ENCODE measurements at regions not wholly inside any gene's neighbourhood (a gene's known extent, or its start where the extent isn't known, plus 50 kb on each side); places are given as distances from the start of the nearest gene placed in this dataset.

DNA sequence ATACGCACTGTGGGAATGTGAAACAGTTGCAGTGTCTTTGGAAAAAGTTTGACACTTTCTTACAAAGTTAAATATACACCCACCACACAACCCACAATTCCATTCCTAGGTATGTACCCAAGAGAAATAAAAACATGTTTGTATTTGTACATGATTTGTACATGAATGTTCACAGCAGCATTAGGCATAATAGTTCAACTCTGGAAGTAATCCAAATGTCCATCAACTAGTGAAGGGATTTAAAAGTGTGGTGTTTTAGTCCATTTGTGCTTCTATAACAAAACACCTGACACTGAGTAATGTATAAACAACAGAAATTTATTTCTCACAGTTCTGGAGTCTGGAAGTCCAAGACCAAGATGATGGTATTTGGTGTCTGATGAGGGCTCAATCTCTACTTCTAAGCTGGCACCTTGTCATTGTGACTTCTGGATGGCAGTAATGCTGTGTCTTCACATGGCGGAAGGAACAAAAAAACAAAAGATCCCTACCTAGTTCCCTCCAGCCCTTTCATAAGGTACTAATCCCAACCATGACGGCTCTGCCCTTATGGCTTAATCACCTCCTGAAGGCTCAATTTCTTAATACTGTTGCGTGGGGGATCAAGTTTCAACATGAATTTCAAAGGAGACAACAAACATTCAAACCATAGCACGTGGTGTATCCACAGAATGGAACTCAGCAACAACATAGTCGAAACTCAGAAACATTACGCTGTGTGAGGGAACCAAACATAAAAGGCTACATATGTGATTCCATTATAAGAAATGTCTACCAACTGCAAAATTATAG is 120.5 kb downstream of the AQP9 start:
- Histone ChIP-seq H3K4me3 (ENCODE audit: low read depth in 1 of 2, low read length in 2 of 2) (no peak overlapping the region), H3K9me3 (ENCODE audit: low read length) (no peaks in the 10 kb centered on the region), H3K27ac (ENCODE audit: low read depth, low read length) (no peak overlapping the region), H3K27me3 (ENCODE audit: control insufficient read depth in 1 of 2, insufficient read depth in 2 of 2, low read length in 2 of 2) (no peaks in the 10 kb centered on the region), H3K9ac (ENCODE audit: low read length) (no peak overlapping the region), H3K36me3 (ENCODE audit: insufficient read depth, low read length) (no peaks in the 10 kb centered on the region), H3K4me1 (ENCODE audit: insufficient read depth, low read length) (no peaks in the 10 kb centered on the region)

DNA sequence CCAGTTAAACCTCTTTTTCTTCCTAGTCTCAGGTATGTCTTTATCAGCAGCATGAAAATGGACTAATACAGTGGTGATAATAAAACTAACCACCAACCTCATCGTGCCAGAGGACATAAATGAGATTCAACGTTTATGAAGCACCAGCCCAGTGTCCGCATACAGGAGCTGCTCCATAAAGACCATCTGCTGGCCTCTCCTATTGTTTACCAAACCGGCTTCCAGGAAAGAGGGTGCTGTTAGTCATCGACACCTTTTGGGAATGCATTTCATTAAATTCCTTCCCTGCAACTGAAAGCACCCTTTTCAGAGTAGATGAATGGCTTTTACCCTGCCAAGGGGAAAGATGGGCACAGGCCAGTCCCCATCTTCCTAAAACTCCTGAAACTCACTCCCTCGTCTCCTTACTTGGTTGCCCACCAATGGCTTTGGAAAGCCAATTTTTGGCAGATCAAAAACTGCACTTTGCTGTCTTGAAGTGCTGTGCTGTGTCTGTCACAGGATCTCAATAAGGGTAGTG is 122.1 kb downstream of the AQP9 start:
- no peak overlapping the region for H3K4me3 ChIP-seq (ENCODE audit: low read depth in 1 of 2, low read length in 2 of 2)
- no peaks in the 10 kb centered on the region for H3K9me3 ChIP-seq (ENCODE audit: low read length)
- no peak overlapping the region for H3K27ac ChIP-seq (ENCODE audit: low read depth, low read length)
- no peaks in the 10 kb centered on the region for H3K27me3 ChIP-seq (ENCODE audit: control insufficient read depth in 1 of 2, insufficient read depth in 2 of 2, low read length in 2 of 2)
- no peaks in the 10 kb centered on the region for H3K36me3 ChIP-seq (ENCODE audit: insufficient read depth, low read length)
- no peak overlapping the region for H3K9ac ChIP-seq (ENCODE audit: low read length)
- H3K4me1 ChIP-seq (ENCODE audit: insufficient read depth, low read length) = no peaks in the 10 kb centered on the region

- no peaks in the 10 kb centered on the region for H3K27me3 ChIP-seq (ENCODE audit: control insufficient read depth in 1 of 2, insufficient read depth in 2 of 2, low read length in 2 of 2)
- no peak overlapping the region for H3K27ac ChIP-seq (ENCODE audit: low read depth, low read length)
- H3K4me1 ChIP-seq (ENCODE audit: insufficient read depth, low read length) = no peaks in the 10 kb centered on the region
- H3K4me3 ChIP-seq (ENCODE audit: low read depth in 1 of 2, low read length in 2 of 2) = no peak overlapping the region
- no peaks in the 10 kb centered on the region for H3K36me3 ChIP-seq (ENCODE audit: insufficient read depth, low read length)
- no peaks in the 10 kb centered on the region for H3K9me3 ChIP-seq (ENCODE audit: low read length)
- H3K9ac ChIP-seq (ENCODE audit: low read length) = no peak overlapping the region
Observed at GRCh38 chr15:58260725-58261267, 122.6 kb downstream of the AQP9 start.

GRCh38 chr15:58261368-58261767 is 123.2 kb downstream of the AQP9 start:
- H3K27ac ChIP-seq (ENCODE audit: low read depth, low read length) = no peak overlapping the region
- H3K27me3 ChIP-seq (ENCODE audit: control insufficient read depth in 1 of 2, insufficient read depth in 2 of 2, low read length in 2 of 2) = no peaks in the 10 kb centered on the region
- no peak overlapping the region for H3K4me3 ChIP-seq (ENCODE audit: low read depth in 1 of 2, low read length in 2 of 2)
- no peaks in the 10 kb centered on the region for H3K36me3 ChIP-seq (ENCODE audit: insufficient read depth, low read length)
- no peaks in the 10 kb centered on the region for H3K4me1 ChIP-seq (ENCODE audit: insufficient read depth, low read length)
- H3K9ac ChIP-seq (ENCODE audit: low read length) = no peak overlapping the region
- no peaks in the 10 kb centered on the region for H3K9me3 ChIP-seq (ENCODE audit: low read length)

GRCh38 chr15:58264053-58264971 is 126.1 kb downstream of the AQP9 start:
- no peak overlapping the region for H3K9ac ChIP-seq (ENCODE audit: low read length)
- H3K27me3 ChIP-seq (ENCODE audit: control insufficient read depth in 1 of 2, insufficient read depth in 2 of 2, low read length in 2 of 2) = no peaks in the 10 kb centered on the region
- H3K4me1 ChIP-seq (ENCODE audit: insufficient read depth, low read length) = no peaks in the 10 kb centered on the region
- H3K27ac ChIP-seq (ENCODE audit: low read depth, low read length) = no peak overlapping the region
- no peaks in the 10 kb centered on the region for H3K36me3 ChIP-seq (ENCODE audit: insufficient read depth, low read length)
- no peak overlapping the region for H3K4me3 ChIP-seq (ENCODE audit: low read depth in 1 of 2, low read length in 2 of 2)
- no peaks in the 10 kb centered on the region for H3K9me3 ChIP-seq (ENCODE audit: low read length)

GRCh38 chr15:58267051-58267450 is 128.9 kb downstream of the AQP9 start:
- H3K36me3 ChIP-seq (ENCODE audit: insufficient read depth, low read length) = no peaks in the 10 kb centered on the region
- no peaks in the 10 kb centered on the region for H3K4me1 ChIP-seq (ENCODE audit: insufficient read depth, low read length)
- H3K9ac ChIP-seq (ENCODE audit: low read length) = no peak overlapping the region
- H3K27me3 ChIP-seq (ENCODE audit: control insufficient read depth in 1 of 2, insufficient read depth in 2 of 2, low read length in 2 of 2) = no peaks in the 10 kb centered on the region
- no peaks in the 10 kb centered on the region for H3K9me3 ChIP-seq (ENCODE audit: low read length)
- no peak overlapping the region for H3K4me3 ChIP-seq (ENCODE audit: low read depth in 1 of 2, low read length in 2 of 2)
- H3K27ac ChIP-seq (ENCODE audit: low read depth, low read length) = no peak overlapping the region

DNA sequence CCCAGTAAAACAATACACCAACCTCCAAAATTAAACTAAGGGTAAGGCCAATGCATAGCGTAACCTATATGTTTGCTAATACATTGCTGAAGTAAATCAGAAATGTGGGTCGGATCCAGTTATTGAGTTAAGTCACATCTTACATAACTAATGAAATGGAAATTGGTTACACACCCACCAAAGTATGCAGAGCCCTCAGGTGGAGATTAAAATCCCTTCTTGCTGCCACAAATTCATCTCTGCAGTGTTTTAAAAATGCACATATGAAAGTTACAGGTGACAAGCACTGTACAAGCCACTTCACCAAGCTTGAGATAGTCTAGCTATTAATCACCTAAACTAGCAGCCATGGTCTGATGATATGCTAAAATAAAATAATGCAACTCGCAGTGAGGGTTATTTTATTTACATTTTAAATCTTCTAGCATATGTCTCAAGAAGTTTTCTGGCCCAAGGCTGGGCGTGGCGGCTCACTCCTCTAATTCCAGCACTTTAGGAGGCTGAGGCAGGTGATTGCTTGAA is 130.6 kb downstream of the AQP9 start:
- Histone ChIP-seq H3K4me3 (ENCODE audit: low read depth in 1 of 2, low read length in 2 of 2) (no peak overlapping the region), H3K4me1 (ENCODE audit: insufficient read depth, low read length) (no peaks in the 10 kb centered on the region), H3K9ac (ENCODE audit: low read length) (no peak overlapping the region), H3K9me3 (ENCODE audit: low read length) (no peaks in the 10 kb centered on the region), H3K27ac (ENCODE audit: low read depth, low read length) (no peak overlapping the region), H3K27me3 (ENCODE audit: control insufficient read depth in 1 of 2, insufficient read depth in 2 of 2, low read length in 2 of 2) (no peaks in the 10 kb centered on the region), H3K36me3 (ENCODE audit: insufficient read depth, low read length) (no peaks in the 10 kb centered on the region)

- Histone ChIP-seq H3K27me3 (ENCODE audit: control insufficient read depth in 1 of 2, insufficient read depth in 2 of 2, low read length in 2 of 2) (no peaks in the 10 kb centered on the region), H3K27ac (ENCODE audit: low read depth, low read length) (no peak overlapping the region), H3K9ac (ENCODE audit: low read length) (no peak overlapping the region)
Observed at GRCh38 chr15:58269455-58270414, 131.6 kb downstream of the AQP9 start.

DNA sequence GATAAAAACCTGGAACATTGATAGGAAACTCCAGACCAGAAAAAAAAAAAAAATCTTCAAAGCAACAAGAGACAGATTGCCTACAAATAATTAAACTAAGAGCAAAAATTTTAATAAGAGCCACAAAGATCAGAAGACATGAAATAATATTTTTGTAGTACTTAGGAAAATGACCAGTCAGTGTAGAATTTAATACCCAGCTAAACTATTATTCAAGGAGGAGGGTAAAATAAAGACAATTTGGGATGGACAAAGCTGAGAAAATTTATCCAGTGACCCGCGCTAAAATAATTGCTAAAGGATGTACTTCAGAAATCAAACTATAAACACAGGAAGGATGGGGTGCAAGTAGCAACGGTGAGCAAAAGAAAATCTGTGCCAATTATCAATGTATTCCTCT is 133.2 kb downstream of the AQP9 start:
- Histone ChIP-seq H3K27me3 (ENCODE audit: control insufficient read depth in 1 of 2, insufficient read depth in 2 of 2, low read length in 2 of 2) (no peaks in the 10 kb centered on the region), H3K4me3 (ENCODE audit: low read depth in 1 of 2, low read length in 2 of 2) (no peak overlapping the region), H3K36me3 (ENCODE audit: insufficient read depth, low read length) (no peaks in the 10 kb centered on the region), H3K27ac (ENCODE audit: low read depth, low read length) (no peak overlapping the region), H3K9me3 (ENCODE audit: low read length) (no peaks in the 10 kb centered on the region), H3K9ac (ENCODE audit: low read length) (no peak overlapping the region), H3K4me1 (ENCODE audit: insufficient read depth, low read length) (no peaks in the 10 kb centered on the region)

More at GRCh38 chr15:58269455-58270414, 131.6 kb downstream of the AQP9 start:
- Histone ChIP-seq H3K4me3 (ENCODE audit: low read depth in 1 of 2, low read length in 2 of 2) (no peak overlapping the region), H3K36me3 (ENCODE audit: insufficient read depth, low read length) (no peaks in the 10 kb centered on the region), H3K9me3 (ENCODE audit: low read length) (no peaks in the 10 kb centered on the region), H3K4me1 (ENCODE audit: insufficient read depth, low read length) (no peaks in the 10 kb centered on the region)

DNA sequence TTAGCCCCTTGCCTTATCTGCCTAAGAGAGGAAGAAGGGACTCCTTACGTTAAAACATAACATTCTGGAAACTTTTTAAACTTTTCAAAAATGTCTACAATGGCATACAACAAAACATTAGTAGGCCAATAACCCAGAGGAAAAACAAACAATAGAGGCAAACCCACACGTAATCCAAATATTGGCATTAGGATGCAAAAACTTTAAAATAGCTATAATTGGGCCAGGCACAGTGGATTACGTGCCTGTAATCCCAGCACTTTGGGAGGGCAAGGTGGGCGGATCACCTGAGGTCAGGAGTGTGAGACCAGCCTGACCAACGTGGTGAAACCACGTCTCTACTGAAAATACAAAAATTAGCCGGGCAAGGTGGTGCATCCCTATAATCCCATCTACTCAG is 134.9 kb downstream of the AQP9 start:
- no peak overlapping the region for H3K4me3 ChIP-seq (ENCODE audit: low read depth in 1 of 2, low read length in 2 of 2)
- no peaks in the 10 kb centered on the region for H3K9me3 ChIP-seq (ENCODE audit: low read length)
- no peaks in the 10 kb centered on the region for H3K4me1 ChIP-seq (ENCODE audit: insufficient read depth, low read length)
- H3K27ac ChIP-seq (ENCODE audit: low read depth, low read length) = no peak overlapping the region
- no peak overlapping the region for H3K9ac ChIP-seq (ENCODE audit: low read length)
- no peaks in the 10 kb centered on the region for H3K27me3 ChIP-seq (ENCODE audit: control insufficient read depth in 1 of 2, insufficient read depth in 2 of 2, low read length in 2 of 2)
- no peaks in the 10 kb centered on the region for H3K36me3 ChIP-seq (ENCODE audit: insufficient read depth, low read length)
